ENCODE measurements at regions not wholly inside any gene's neighbourhood (a gene's known extent, or its start where the extent isn't known, plus 50 kb on each side); places are given as distances from the start of the nearest gene placed in this dataset.
A peak's percentile ranks its signal among the peaks of the same experiment; 100 is the strongest.

GRCh38 chr9:90948156-90948555 is 146.5 kb downstream of the SYK start:
- H3K36me3 ChIP-seq (ENCODE audit: insufficient read depth, low read length), result no peaks in the 10 kb centered on the region
- H3K4me3 ChIP-seq (ENCODE audit: low read depth, low read length), result no peak overlapping the region
- H3K27me3 ChIP-seq (ENCODE audit: insufficient read depth, low read length), result no peaks in the 10 kb centered on the region
- no peak overlapping the region for H3K27ac ChIP-seq (ENCODE audit: low read depth, low read length)
- H2AFZ ChIP-seq (ENCODE audit: low read length, unreplicated experiment), result no peak overlapping the region
- H3K79me2 ChIP-seq (ENCODE audit: control insufficient read depth, insufficient read depth, low read length, unreplicated experiment), result no peaks in the 10 kb centered on the region
- H3K4me1 ChIP-seq (ENCODE audit: control insufficient read depth, insufficient read depth, low read length, unreplicated experiment), result peaks cover 11% of the 10 kb centered on the region

DNA sequence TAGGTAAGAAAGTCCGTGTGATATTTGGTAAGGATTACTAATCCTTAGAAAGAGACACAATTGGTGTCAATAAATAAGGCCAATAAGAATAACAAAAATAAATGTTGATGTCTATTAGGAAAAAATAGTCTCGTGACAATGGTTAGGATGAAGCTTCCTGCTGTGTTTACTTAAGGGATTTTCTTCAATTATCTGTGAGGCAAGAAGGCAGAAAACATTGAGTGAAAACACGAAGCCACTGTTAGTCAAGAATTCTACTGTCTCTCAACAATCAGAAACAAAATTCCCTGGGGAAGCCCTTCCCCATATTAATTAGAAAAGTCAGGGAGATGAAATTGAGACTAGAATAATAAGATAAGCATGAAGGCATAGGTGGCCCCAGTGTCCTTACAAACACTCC is 149.0 kb downstream of the SYK start:
- Histone ChIP-seq H3K27ac (ENCODE audit: low read depth, low read length) (no peak overlapping the region), H3K27me3 (ENCODE audit: insufficient read depth, low read length) (no peaks in the 10 kb centered on the region), H3K4me3 (ENCODE audit: low read depth, low read length) (no peak overlapping the region), H2AFZ (ENCODE audit: low read length, unreplicated experiment) (no peak overlapping the region), H3K4me1 (ENCODE audit: control insufficient read depth, insufficient read depth, low read length, unreplicated experiment) (no peaks in the 10 kb centered on the region), H3K36me3 (ENCODE audit: insufficient read depth, low read length) (no peaks in the 10 kb centered on the region), H3K79me2 (ENCODE audit: control insufficient read depth, insufficient read depth, low read length, unreplicated experiment) (no peaks in the 10 kb centered on the region)

GRCh38 chr9:90953200-90953599 is 151.6 kb downstream of the SYK start:
- Histone ChIP-seq H3K36me3 (ENCODE audit: insufficient read depth, low read length) (no peaks in the 10 kb centered on the region), H3K4me3 (ENCODE audit: low read depth, low read length) (no peak overlapping the region), H3K27me3 (ENCODE audit: insufficient read depth, low read length) (no peaks in the 10 kb centered on the region), H3K27ac (ENCODE audit: low read depth, low read length) (no peak overlapping the region), H2AFZ (ENCODE audit: low read length, unreplicated experiment) (no peak overlapping the region), H3K79me2 (ENCODE audit: control insufficient read depth, insufficient read depth, low read length, unreplicated experiment) (no peaks in the 10 kb centered on the region), H3K4me1 (ENCODE audit: control insufficient read depth, insufficient read depth, low read length, unreplicated experiment) (peaks cover 12% of the 10 kb centered on the region)

- no peak overlapping the region for H3K27ac ChIP-seq (ENCODE audit: low read depth, low read length)
- no peaks in the 10 kb centered on the region for H3K79me2 ChIP-seq (ENCODE audit: control insufficient read depth, insufficient read depth, low read length, unreplicated experiment)
- no peak overlapping the region for H2AFZ ChIP-seq (ENCODE audit: low read length, unreplicated experiment)
- no peaks in the 10 kb centered on the region for H3K27me3 ChIP-seq (ENCODE audit: insufficient read depth, low read length)
- no peaks in the 10 kb centered on the region for H3K36me3 ChIP-seq (ENCODE audit: insufficient read depth, low read length)
- peaks cover 12% of the 10 kb centered on the region for H3K4me1 ChIP-seq (ENCODE audit: control insufficient read depth, insufficient read depth, low read length, unreplicated experiment)
- H3K4me3 ChIP-seq (ENCODE audit: low read depth, low read length), result no peak overlapping the region
These were observed 152.2 kb downstream of the SYK start for GRCh38 chr9:90953805-90954204.

GRCh38 chr9:90956026-90956810 is 154.6 kb downstream of the SYK start:
- H3K27ac ChIP-seq (ENCODE audit: low read depth, low read length), result no peak overlapping the region
- no peak overlapping the region for H2AFZ ChIP-seq (ENCODE audit: low read length, unreplicated experiment)
- no peaks in the 10 kb centered on the region for H3K36me3 ChIP-seq (ENCODE audit: insufficient read depth, low read length)
- peaks cover 21% of the 10 kb centered on the region for H3K4me1 ChIP-seq (ENCODE audit: control insufficient read depth, insufficient read depth, low read length, unreplicated experiment)
- H3K27me3 ChIP-seq (ENCODE audit: insufficient read depth, low read length), result no peaks in the 10 kb centered on the region
- H3K4me3 ChIP-seq (ENCODE audit: low read depth, low read length), result no peak overlapping the region
- no peaks in the 10 kb centered on the region for H3K79me2 ChIP-seq (ENCODE audit: control insufficient read depth, insufficient read depth, low read length, unreplicated experiment)

- H3K79me2 ChIP-seq (ENCODE audit: control insufficient read depth, insufficient read depth, low read length, unreplicated experiment), result no peaks in the 10 kb centered on the region
- H3K27ac ChIP-seq (ENCODE audit: low read depth, low read length), result no peak overlapping the region
- H2AFZ ChIP-seq (ENCODE audit: low read length, unreplicated experiment), result no peak overlapping the region
- no peak overlapping the region for H3K4me3 ChIP-seq (ENCODE audit: low read depth, low read length)
- no peaks in the 10 kb centered on the region for H3K36me3 ChIP-seq (ENCODE audit: insufficient read depth, low read length)
- H3K27me3 ChIP-seq (ENCODE audit: insufficient read depth, low read length), result no peaks in the 10 kb centered on the region
- peaks cover 27% of the 10 kb centered on the region for H3K4me1 ChIP-seq (ENCODE audit: control insufficient read depth, insufficient read depth, low read length, unreplicated experiment)
These were observed 156.7 kb downstream of the SYK start for GRCh38 chr9:90958328-90958727.

DNA sequence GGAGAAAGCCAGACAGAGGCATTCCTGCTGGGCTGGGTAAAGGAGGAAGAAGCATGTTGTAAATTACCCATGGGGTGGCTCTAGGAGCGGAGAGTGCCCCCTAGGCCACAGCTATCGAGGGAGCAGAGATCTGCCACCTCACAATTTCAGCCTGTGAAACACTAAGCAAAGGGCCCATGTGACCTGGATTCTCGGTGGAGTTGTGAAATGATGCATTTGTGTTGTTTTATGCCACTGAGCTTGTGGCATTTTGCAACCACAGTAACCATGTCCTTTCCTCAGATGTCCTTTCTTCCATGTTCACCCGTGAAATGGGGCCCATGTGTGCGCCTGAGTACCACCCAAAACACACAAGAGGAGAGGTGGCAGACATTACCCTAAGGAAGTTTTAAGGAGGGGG is 159.3 kb downstream of the SYK start:
- no peaks in the 10 kb centered on the region for H3K36me3 ChIP-seq (ENCODE audit: insufficient read depth, low read length)
- H3K4me3 ChIP-seq (ENCODE audit: low read depth, low read length), result no peak overlapping the region
- H3K79me2 ChIP-seq (ENCODE audit: control insufficient read depth, insufficient read depth, low read length, unreplicated experiment), result no peaks in the 10 kb centered on the region
- H3K27me3 ChIP-seq (ENCODE audit: insufficient read depth, low read length), result no peaks in the 10 kb centered on the region
- H3K4me1 ChIP-seq (ENCODE audit: control insufficient read depth, insufficient read depth, low read length, unreplicated experiment), result peaks cover 29% of the 10 kb centered on the region
- H2AFZ ChIP-seq (ENCODE audit: low read length, unreplicated experiment), result peak overlapping the region; percentile 50
- peak overlapping the region; percentile 52 for H3K27ac ChIP-seq (ENCODE audit: low read depth, low read length)

DNA sequence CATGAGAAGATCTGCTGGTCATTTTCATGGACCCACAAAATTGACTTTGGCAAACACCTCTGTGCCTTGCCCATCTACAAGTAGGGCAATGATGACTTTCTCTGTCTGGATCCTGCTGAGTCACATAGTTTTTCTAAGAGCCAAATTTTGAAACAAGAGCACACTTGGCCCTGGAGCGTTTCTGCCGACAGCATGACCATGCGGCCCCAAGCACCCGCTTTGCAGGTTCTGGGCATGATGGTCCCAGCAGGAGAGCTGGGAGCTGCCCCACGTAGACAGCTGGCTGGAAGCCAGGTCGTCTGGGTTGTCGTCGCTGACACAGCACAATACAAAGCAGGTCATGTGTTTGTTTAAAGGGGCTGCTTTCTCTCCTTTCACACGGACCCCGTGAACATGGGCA is 159.8 kb downstream of the SYK start:
- H3K4me3 ChIP-seq (ENCODE audit: low read depth, low read length), result no peak overlapping the region
- H3K79me2 ChIP-seq (ENCODE audit: control insufficient read depth, insufficient read depth, low read length, unreplicated experiment), result no peaks in the 10 kb centered on the region
- H3K27me3 ChIP-seq (ENCODE audit: insufficient read depth, low read length), result no peaks in the 10 kb centered on the region
- peaks cover 29% of the 10 kb centered on the region for H3K4me1 ChIP-seq (ENCODE audit: control insufficient read depth, insufficient read depth, low read length, unreplicated experiment)
- peak overlapping the region; percentile 52 for H3K27ac ChIP-seq (ENCODE audit: low read depth, low read length)
- peak overlapping the region; percentile 50 for H2AFZ ChIP-seq (ENCODE audit: low read length, unreplicated experiment)
- H3K36me3 ChIP-seq (ENCODE audit: insufficient read depth, low read length), result no peaks in the 10 kb centered on the region

DNA sequence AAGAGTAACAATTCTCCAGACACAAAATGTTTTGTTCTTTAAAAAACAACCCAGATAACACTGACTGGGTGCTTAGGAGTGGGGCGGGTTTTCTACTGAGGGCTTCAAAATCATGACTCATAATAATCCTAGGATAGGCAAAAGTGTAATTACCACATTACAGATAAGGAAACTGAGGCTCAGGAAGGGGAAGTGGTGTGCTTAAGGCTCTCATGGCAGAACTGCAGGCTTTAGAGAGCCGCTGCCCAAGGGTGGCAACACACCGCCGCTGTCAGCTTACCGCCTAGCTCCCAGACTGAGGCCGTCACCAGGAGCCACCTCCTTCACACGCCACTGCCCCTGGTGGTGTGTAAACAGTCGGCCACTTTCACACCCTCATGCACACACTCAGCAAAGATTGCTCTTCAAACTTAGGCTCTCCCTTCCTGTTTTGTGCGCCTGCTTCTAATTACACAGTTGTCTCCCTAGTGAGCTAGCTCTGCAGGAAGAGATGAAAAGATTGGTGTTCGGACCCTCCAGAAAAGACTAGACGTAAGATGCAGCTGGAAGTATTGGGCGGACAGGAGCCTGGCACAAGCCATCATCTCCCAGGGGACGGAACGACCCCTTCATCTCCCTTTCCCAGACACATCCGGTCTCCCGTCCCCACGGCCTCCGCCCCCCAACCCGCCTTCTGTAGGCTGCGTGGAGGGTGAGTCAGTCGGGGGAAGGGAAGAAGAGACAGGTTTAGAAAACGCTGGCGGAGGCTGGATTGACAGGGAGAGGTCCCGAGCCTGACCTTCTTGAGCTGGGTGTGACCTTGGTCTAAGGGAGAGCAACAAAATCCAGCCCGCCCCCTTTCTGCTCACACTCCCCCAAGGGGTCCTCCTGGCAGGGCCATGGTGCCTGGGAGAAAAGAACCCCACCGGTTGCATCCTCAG is 162.7 kb downstream of the SYK start:
- H3K36me3 ChIP-seq (ENCODE audit: insufficient read depth, low read length), result no peaks in the 10 kb centered on the region
- no peaks in the 10 kb centered on the region for H3K27me3 ChIP-seq (ENCODE audit: insufficient read depth, low read length)
- H2AFZ ChIP-seq (ENCODE audit: low read length, unreplicated experiment), result no peak overlapping the region
- peaks cover 31% of the 10 kb centered on the region for H3K4me1 ChIP-seq (ENCODE audit: control insufficient read depth, insufficient read depth, low read length, unreplicated experiment)
- H3K4me3 ChIP-seq (ENCODE audit: low read depth, low read length), result no peak overlapping the region
- no peaks in the 10 kb centered on the region for H3K79me2 ChIP-seq (ENCODE audit: control insufficient read depth, insufficient read depth, low read length, unreplicated experiment)
- H3K27ac ChIP-seq (ENCODE audit: low read depth, low read length), result no peak overlapping the region

DNA sequence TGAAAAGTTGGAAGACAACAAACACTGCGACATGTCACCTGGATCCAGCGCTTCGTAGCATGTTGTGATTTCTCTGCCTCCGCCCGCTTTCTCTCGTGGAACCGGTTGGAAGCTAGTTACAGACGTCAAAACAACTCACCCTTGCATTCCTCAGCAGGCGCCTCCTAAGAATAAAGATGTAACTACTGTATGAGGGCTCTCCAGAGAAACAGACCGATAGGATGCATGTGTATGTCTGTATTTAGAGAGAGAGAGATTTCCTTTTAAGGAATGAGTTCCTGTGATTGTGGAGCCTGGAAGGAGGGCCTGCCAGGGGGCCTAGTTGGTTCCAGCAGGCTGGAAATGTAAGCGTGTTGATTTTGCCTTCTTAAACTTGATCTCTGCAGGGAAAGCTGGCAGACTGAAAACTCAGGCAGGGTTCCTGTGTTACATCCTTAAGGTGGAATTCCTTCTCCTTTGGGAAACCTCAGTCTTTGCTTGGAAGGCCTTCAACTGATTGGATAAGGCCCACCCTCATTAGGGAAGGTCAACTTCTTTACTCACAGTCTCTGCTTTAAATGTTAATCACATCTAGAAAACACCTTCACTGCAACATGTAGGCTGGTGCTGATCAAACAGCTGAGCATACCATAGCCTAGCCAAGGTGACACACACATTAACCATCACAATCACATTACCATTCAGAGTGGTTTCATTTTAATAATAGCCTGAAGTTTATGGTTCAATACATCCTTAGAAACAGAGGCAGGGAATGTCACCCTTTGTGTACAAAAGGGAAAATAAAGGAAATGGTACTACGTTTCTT is 163.8 kb downstream of the SYK start:
- Histone ChIP-seq H3K27ac (ENCODE audit: low read depth, low read length) (no peak overlapping the region), H3K27me3 (ENCODE audit: insufficient read depth, low read length) (no peaks in the 10 kb centered on the region), H3K79me2 (ENCODE audit: control insufficient read depth, insufficient read depth, low read length, unreplicated experiment) (no peaks in the 10 kb centered on the region), H3K4me1 (ENCODE audit: control insufficient read depth, insufficient read depth, low read length, unreplicated experiment) (peaks cover 30% of the 10 kb centered on the region), H3K4me3 (ENCODE audit: low read depth, low read length) (no peak overlapping the region), H3K36me3 (ENCODE audit: insufficient read depth, low read length) (no peaks in the 10 kb centered on the region), H2AFZ (ENCODE audit: low read length, unreplicated experiment) (no peak overlapping the region)

All from ACC112 (cell line).